H1 (cell line): ENCODE measurements at regions not wholly inside any gene's neighbourhood (a gene's known extent, or its start where the extent isn't known, plus 50 kb on each side); places are given as distances from the start of the nearest gene placed in this dataset.

ENCODE experiments used
- CTCF ChIA-PET: fragments of 300-600 bp; sonication (Branson Sonifier 250); formaldehyde crosslinking; loops from one replicate; lab custom pipeline; 2021; ENCODE audit not compliant: partially characterized antibody; lab: Charles Lee
- POLR2A ChIA-PET: fragments of 300-600 bp; sonication (Branson Sonifier 250); formaldehyde crosslinking; loops from one replicate; lab custom pipeline; 2021; ENCODE audit warnings: inconsistent platforms; ENCODE audit not compliant: partially characterized antibody; lab: Charles Lee
- DNase-seq, 2 experiments: peaks; one replicate each; pipeline versions ENCODE4 v3.0.0 to v3.0.0-alpha.2; 2010 to 2022; ENCODE audit warnings: low spot score in 2 of 2, low read depth in 1 of 2, mixed read lengths in 1 of 2
- FAIRE-seq: peaks from 2 replicates; lab custom pipeline; 2011; peaks lifted over from hg19 to GRCh38; lab: Jason Lieb, UNC
- H2AFZ ChIP-seq: 2 replicates; pipeline ENCODE4 v1.8.1; 2012; ENCODE audit warnings: low read length, inconsistent platforms
- H2AK5ac ChIP-seq: 2 replicates; pipeline ENCODE4 v1.6.1; 2013; ENCODE audit warnings: low read depth, low read length
- H2BK120ac ChIP-seq: replicated peaks from 2 replicates; pipeline ENCODE3; 2013; ENCODE audit warnings: low read depth, low read length, inconsistent platforms
- H2BK12ac ChIP-seq: 2 replicates; pipeline ENCODE4 v1.6.1; 2013; ENCODE audit warnings: low read depth, low read length
- H2BK15ac ChIP-seq: 2 replicates; pipeline ENCODE4 v1.6.1; 2013; ENCODE audit warnings: low read length
- H2BK20ac ChIP-seq: 2 replicates; pipeline ENCODE4 v1.6.1; 2013; ENCODE audit warnings: low read length
- H2BK5ac ChIP-seq: 2 replicates; pipeline ENCODE4 v1.6.1; 2013; ENCODE audit warnings: low read depth, low read length
- H3K14ac ChIP-seq: 2 replicates; pipeline ENCODE4 v1.6.1; 2013; ENCODE audit warnings: inconsistent platforms; ENCODE audit not compliant: insufficient read length
- H3K18ac ChIP-seq: 2 replicates; pipeline ENCODE4 v1.6.1; 2013; ENCODE audit warnings: low read length; ENCODE audit errors: extremely low read depth
- H3K23ac ChIP-seq: 2 replicates; pipeline ENCODE4 v1.6.1; 2013; ENCODE audit warnings: inconsistent platforms; ENCODE audit not compliant: insufficient read length
- H3K23me2 ChIP-seq: 2 replicates; pipeline ENCODE4 v1.6.1; 2013; ENCODE audit warnings: low read depth, low read length
- H3K27ac ChIP-seq: 2 replicates; pipeline ENCODE4 v1.6.1; 2011; ENCODE audit warnings: low read depth, low read length, inconsistent platforms
- H3K27me3 ChIP-seq, 4 experiments: replicated peaks in 1 of 4; 1 replicate in 1 of 4; 2 replicates in 3 of 4; pipeline versions ENCODE4 v1.6.1 to v1.8.1; 2011 to 2013; ENCODE audit warnings: low read length in 3 of 4, mild to moderate bottlenecking in 3 of 4, inconsistent platforms in 2 of 4, mixed read lengths in 2 of 4, moderate library complexity in 1 of 4; ENCODE audit not compliant: control insufficient read depth in 3 of 4, insufficient read depth in 3 of 4; ENCODE audit errors: extremely low read depth in 1 of 4
- H3K36me3 ChIP-seq, 4 experiments: 2 replicates each; pipeline versions ENCODE4 v1.6.1 to v1.8.1; 2011 to 2013; ENCODE audit warnings: mild to moderate bottlenecking in 4 of 4, low read length in 3 of 4, moderate library complexity in 2 of 4, control low read depth in 1 of 4, inconsistent platforms in 1 of 4; ENCODE audit not compliant: insufficient read depth in 4 of 4, control insufficient read depth in 2 of 4
- H3K4ac ChIP-seq: replicated peaks from 2 replicates; pipeline ENCODE3; 2013; ENCODE audit warnings: low read length, low read depth, mixed read lengths, inconsistent platforms; ENCODE audit not compliant: insufficient read length
- H3K4me1 ChIP-seq, 4 experiments: replicated peaks in 1 of 4; 1 replicate in 1 of 4; 2 replicates in 3 of 4; pipeline versions ENCODE4 v1.6.1 to v1.8.1; 2011 to 2013; ENCODE audit warnings: low read length in 3 of 4, inconsistent platforms in 2 of 4, mixed read lengths in 1 of 4; ENCODE audit not compliant: insufficient read depth in 4 of 4, control insufficient read depth in 3 of 4
- H3K4me2 ChIP-seq, 2 experiments: 2 replicates each; pipeline versions ENCODE4 v1.6.1 to v1.8.1; 2011 to 2013; ENCODE audit warnings: low read depth in 2 of 2, low read length in 2 of 2, control low read depth in 1 of 2, inconsistent platforms in 1 of 2, mild to moderate bottlenecking in 1 of 2; ENCODE audit not compliant: insufficient read depth in 1 of 2
- H3K4me3 ChIP-seq, 4 experiments: fragments of 200-600, 300-600 bp in 1 of 4; sonication (generic), shearing (Covaris generic), sonication (Bioruptor Twin) in 1 of 4; 2 replicates each; pipeline versions ENCODE4 v1.5.1 to v1.8.1; 2011 to 2016; ENCODE audit warnings: low read length in 4 of 4, low read depth in 3 of 4, control low read depth in 2 of 4, inconsistent platforms in 2 of 4, mild to moderate bottlenecking in 2 of 4, mixed read lengths in 1 of 4, moderate library complexity in 1 of 4; ENCODE audit not compliant: insufficient read depth in 2 of 4; ENCODE audit errors: extremely low read depth in 1 of 4
- H3K56ac ChIP-seq: replicated peaks from 2 replicates; pipeline ENCODE3; 2013; ENCODE audit warnings: low read depth, mild to moderate bottlenecking, mixed read lengths, low read length, inconsistent platforms; ENCODE audit not compliant: insufficient read length
- H3K79me1 ChIP-seq: 2 replicates; pipeline ENCODE4 v1.6.1; 2013; ENCODE audit warnings: low read depth, low read length, control low read depth
- H3K79me2 ChIP-seq, 2 experiments: 2 replicates each; pipeline versions ENCODE4 v1.6.1 to v1.8.1; 2012 to 2013; ENCODE audit warnings: low read length in 2 of 2, mild to moderate bottlenecking in 2 of 2, inconsistent platforms in 1 of 2; ENCODE audit not compliant: insufficient read depth in 2 of 2, control insufficient read depth in 1 of 2
- H3K9ac ChIP-seq, 4 experiments: replicated peaks in 1 of 4; 1 replicate in 1 of 4; 2 replicates in 3 of 4; pipeline versions ENCODE4 v1.6.1 to v1.8.1; 2011 to 2013; ENCODE audit warnings: low read depth in 3 of 4, low read length in 3 of 4, control low read depth in 2 of 4, mild to moderate bottlenecking in 2 of 4, moderate library complexity in 2 of 4, inconsistent platforms in 1 of 4; ENCODE audit errors: extremely low read depth in 1 of 4
- H3K9me3 ChIP-seq, 2 experiments: 2 replicates each; pipeline versions ENCODE4 v1.6.1 to v1.8.1; 2012 to 2013; ENCODE audit warnings: mild to moderate bottlenecking in 2 of 2, moderate library complexity in 2 of 2, control low read depth in 1 of 2, inconsistent platforms in 1 of 2, low read depth in 1 of 2, low read length in 1 of 2, mixed read lengths in 1 of 2; ENCODE audit not compliant: insufficient read depth in 2 of 2
- H4K20me1 ChIP-seq, 2 experiments: replicated peaks in 1 of 2; 2 replicates each; pipeline versions ENCODE3 to v1.8.1; 2011 to 2013; ENCODE audit warnings: inconsistent platforms in 2 of 2, low read length in 2 of 2, mild to moderate bottlenecking in 1 of 2; ENCODE audit not compliant: insufficient read depth in 2 of 2, control insufficient read depth in 1 of 2
- H4K5ac ChIP-seq: 2 replicates; pipeline ENCODE4 v1.6.1; 2013; ENCODE audit warnings: low read length, low read depth, mixed read lengths, inconsistent platforms; ENCODE audit not compliant: insufficient read length
- H4K8ac ChIP-seq: 2 replicates; pipeline ENCODE4 v1.8.0; 2013; ENCODE audit warnings: mild to moderate bottlenecking, moderate library complexity, low read length, inconsistent platforms; ENCODE audit not compliant: insufficient read depth; ENCODE audit errors: extremely low read depth
- H4K91ac ChIP-seq: replicated peaks from 2 replicates; pipeline ENCODE3; 2013; ENCODE audit warnings: low read length, mixed read lengths, inconsistent platforms; ENCODE audit not compliant: insufficient read length
- BCL11A ChIP-seq, 2 experiments: IDR thresholded peaks; one replicate each; pipeline ENCODE4 v1.6.1; 2011; ENCODE audit warnings: low read depth in 2 of 2, low read length in 2 of 2, mild to moderate bottlenecking in 2 of 2
- BRCA1 ChIP-seq: IDR thresholded peaks from 2 replicates; pipeline ENCODE4 v1.6.1; 2012; ENCODE audit warnings: low read depth, low read length, improper control_type of control experiment
- CBX8 ChIP-seq: fragments of 300-800, 300-1000 bp; sonication (generic); IDR thresholded peaks from 2 replicates; pipeline ENCODE4 v1.7.1; 2016; ENCODE audit warnings: low read depth, low read length, borderline replicate concordance
- CHD2 ChIP-seq: IDR thresholded peaks from 2 replicates; pipeline ENCODE4 v1.6.1; 2012; ENCODE audit warnings: low read length, improper control_type of control experiment
- EP300 ChIP-seq, 2 experiments: IDR thresholded peaks; 1 replicate in 1 of 2; 2 replicates in 1 of 2; pipeline ENCODE4 v1.6.1; 2011 to 2012; ENCODE audit warnings: low read depth in 2 of 2, low read length in 2 of 2, mild to moderate bottlenecking in 2 of 2, borderline replicate concordance in 1 of 2, inconsistent platforms in 1 of 2, moderate library complexity in 1 of 2
- JUND ChIP-seq: IDR thresholded peaks from 2 replicates; pipeline ENCODE4 v1.6.1; 2011; ENCODE audit warnings: mild to moderate bottlenecking, improper control_type of control experiment, low read length
- KDM4A ChIP-seq: IDR thresholded peaks from one replicate; pipeline ENCODE4 v1.7.1; 2012; ENCODE audit warnings: low read depth, mild to moderate bottlenecking, moderate library complexity, low read length, inconsistent platforms; ENCODE audit not compliant: severe bottlenecking
- KDM5A ChIP-seq: fragments of 200-600 bp; IDR thresholded peaks from 2 replicates; pipeline ENCODE4 v1.7.1; 2012; ENCODE audit warnings: mild to moderate bottlenecking, low read length, inconsistent platforms, mixed read lengths
- NANOG ChIP-seq: IDR thresholded peaks from 2 replicates; pipeline ENCODE4 v1.6.1; 2011; ENCODE audit warnings: low read length, low read depth, mild to moderate bottlenecking, inconsistent platforms; ENCODE audit not compliant: insufficient read depth, poor library complexity, severe bottlenecking
- PHF8 ChIP-seq: fragments of 200-600 bp; sonication (generic); conservative IDR thresholded peaks from 2 replicates; pipeline ENCODE4 v1.7.1; 2012; ENCODE audit warnings: low read depth, mild to moderate bottlenecking, inconsistent platforms, low read length, moderate library complexity
- POLR2A ChIP-seq, 2 experiments: IDR thresholded peaks; 1 replicate in 1 of 2; 2 replicates in 1 of 2; pipeline ENCODE4 v1.6.1; 2011; ENCODE audit warnings: low read depth in 2 of 2, low read length in 2 of 2, mild to moderate bottlenecking in 2 of 2; ENCODE audit errors: control extremely low read depth in 1 of 2
- POU5F1 ChIP-seq: IDR thresholded peaks from 2 replicates; pipeline ENCODE4 v1.6.1; 2011; ENCODE audit warnings: low read depth, mild to moderate bottlenecking, low read length, moderate library complexity
- RBBP5 ChIP-seq: IDR thresholded peaks from 2 replicates; pipeline ENCODE4 v1.7.1; 2012; ENCODE audit warnings: low read depth, mild to moderate bottlenecking, inconsistent platforms, low read length, moderate library complexity, borderline replicate concordance
- RNF2 ChIP-seq: fragments of 200-900, 300-1000 bp; sonication (generic); IDR thresholded peaks from 2 replicates; pipeline ENCODE4 v1.7.1; 2016; ENCODE audit warnings: borderline replicate concordance, low read depth, mild to moderate bottlenecking, antibody characterized with exemption, low read length; ENCODE audit not compliant: poor library complexity, severe bottlenecking; ENCODE audit errors: missing control alignments
- TAF7 ChIP-seq: optimal IDR thresholded peaks from 2 replicates; pipeline ENCODE3; 2011; ENCODE audit warnings: low read depth, mild to moderate bottlenecking, inconsistent platforms, low read length, moderate library complexity, borderline replicate concordance
- WGBS, 2 experiments: shearing (Covaris generic) in 1 of 2; methylation state at CpG; one replicate each; pipeline versions ENCODE4 v1.1.6 to v1.1.7; 2013 to 2015; ENCODE audit warnings: low lambda C conversion rate in 2 of 2, mixed read lengths in 2 of 2, inconsistent platforms in 1 of 2, low coverage in 1 of 2, missing lambda C conversion rate in 1 of 2; ENCODE audit not compliant: insufficient replicate concordance in 2 of 2, insufficient coverage in 1 of 2, insufficient read length in 1 of 2; ENCODE audit errors: extremely low coverage in 1 of 2, missing lambda C conversion rate in 1 of 2; 5-methylcytosine and 5-hydroxymethylcytosine counted together

GRCh38 chr6:63440057-63440456 is 120.3 kb upstream of the LGSN start:
- Histone ChIP-seq H3K56ac (no peak overlapping the region), H3K9ac (no peak overlapping the region), H3K23me2 (no peaks in the 10 kb centered on the region), H3K27ac (no peak overlapping the region), H2BK5ac (no peak overlapping the region), H2BK12ac (no peak overlapping the region), H3K27me3 (no peaks in the 10 kb centered on the region), H2AFZ (no peak overlapping the region), H3K79me1 (no peaks in the 10 kb centered on the region), H3K18ac (no peak overlapping the region), H3K4me1 (no peaks in the 10 kb centered on the region), H3K23ac (no peak overlapping the region), H2AK5ac (no peak overlapping the region), H3K4ac (no peak overlapping the region), H2BK15ac (no peak overlapping the region), H2BK120ac (no peak overlapping the region), H3K36me3 (no peaks in the 10 kb centered on the region), H3K79me2 (no peaks in the 10 kb centered on the region), H4K91ac (no peak overlapping the region), H3K14ac (no peak overlapping the region), H4K8ac (peak overlapping the region; percentile 57; the same call in 1 of the 2 replicates), H2BK20ac (no peak overlapping the region), H3K4me3 (no peak overlapping the region), H3K9me3 (peaks cover 3 to 8% of the 10 kb centered on the region in 2 experiments; a peak in 2 of 4 replicates), H4K5ac (no peak overlapping the region), H3K4me2 (no peak overlapping the region), H4K20me1 (no peaks in the 10 kb centered on the region)
- WGBS, 2 experiments = 89% methylated on average over 7 of the region's 7 CpGs; no CpG with 5 or more reads in 1 of the 2 experiments
- ChIA-PET CTCF (no interaction called here), POLR2A (no interaction called here)
- DNase-seq (no peak), FAIRE-seq (no peak)
- TF ChIP-seq TAF7 = no peak
- no peak for TF ChIP-seq POLR2A (IDR thresholded peaks at IDR 0.05; ENCODE audit: control extremely low read depth in 1 of 2, low read depth in 2 of 2, low read length in 2 of 2)
- no peak for TF ChIP-seq RBBP5
- no peak for TF ChIP-seq RNF2
- TF ChIP-seq NANOG = no peak
- no peak for TF ChIP-seq PHF8
- no peak for TF ChIP-seq POU5F1
- no peak for TF ChIP-seq KDM4A
- TF ChIP-seq CHD2 = no peak
- no peak for TF ChIP-seq JUND
- no peak for TF ChIP-seq EP300 (IDR thresholded peaks at IDR 0.05; ENCODE audit: borderline replicate concordance in 1 of 2, low read depth in 2 of 2, low read length in 2 of 2)
- no peak for TF ChIP-seq KDM5A
- TF ChIP-seq BRCA1 = no peak
- no peak for TF ChIP-seq CBX8
- no peak for TF ChIP-seq BCL11A (IDR thresholded peaks at IDR 0.05; ENCODE audit: low read depth in 2 of 2, low read length in 2 of 2)
